MM.1S (cell line): ENCODE measurements at regions not wholly inside any gene's neighbourhood (a gene's known extent, or its start where the extent isn't known, plus 50 kb on each side); places are given as distances from the start of the nearest gene placed in this dataset.
"Not testable (repeated sequence)": the region's sequence is repeated elsewhere in the genome, so short reads cannot be mapped to it uniquely, and the experiment has no call there.

Experiments
- DNase-seq: peaks from one replicate; pipeline ENCODE4 v3.0.0-alpha.2; 2015
- H2AFZ ChIP-seq: fragments of 300-600 bp; sonication (generic); 2 replicates; pipeline ENCODE4 v1.6.0; 2016; ENCODE audit warnings: antibody characterized with exemption, low read length
- H3F3A ChIP-seq: fragments of 300-600 bp; sonication (generic); 2 replicates; pipeline ENCODE4 v1.6.1; 2016; ENCODE audit warnings: mild to moderate bottlenecking, antibody characterized with exemption, low read length, moderate library complexity, mixed read lengths; ENCODE audit not compliant: insufficient read depth
- H3K27ac ChIP-seq: fragments of 300-600 bp; sonication (generic); 2 replicates; pipeline ENCODE4 v1.5.1; 2016; ENCODE audit warnings: mild to moderate bottlenecking, low read length
- H3K27me3 ChIP-seq: fragments of 300-600 bp; sonication (generic); replicated peaks from 2 replicates; pipeline ENCODE4 v1.6.0; 2016; ENCODE audit warnings: low read length; ENCODE audit not compliant: insufficient read depth
- H3K36me3 ChIP-seq: fragments of 300-600 bp; sonication (generic); replicated peaks from 2 replicates; pipeline ENCODE4 v1.6.1; 2016; ENCODE audit warnings: mild to moderate bottlenecking, low read length, mixed read lengths; ENCODE audit not compliant: insufficient read depth
- H3K4me1 ChIP-seq: fragments of 300-600 bp; sonication (generic); 2 replicates; pipeline ENCODE4 v1.6.1; 2016; ENCODE audit warnings: low read length, mixed read lengths
- H3K4me2 ChIP-seq: fragments of 300-600 bp; sonication (generic); 2 replicates; pipeline ENCODE4 v1.6.0; 2016; ENCODE audit warnings: low read depth, low read length
- H3K4me3 ChIP-seq: fragments of 300-600 bp; sonication (generic); 2 replicates; pipeline ENCODE4 v1.5.1; 2016; ENCODE audit warnings: low read length, mixed read lengths
- H3K79me2 ChIP-seq: fragments of 300-600 bp; sonication (generic); 2 replicates; pipeline ENCODE4 v1.6.1; 2016; ENCODE audit warnings: mixed run types, low read length, mixed read lengths
- H3K9ac ChIP-seq: fragments of 300-600 bp; sonication (generic); 2 replicates; pipeline ENCODE4 v1.6.1; 2016; ENCODE audit warnings: low read length, mixed read lengths
- H3K9me2 ChIP-seq: fragments of 300-600 bp; sonication (generic); replicated peaks from 2 replicates; pipeline ENCODE4 v1.6.1; 2016; ENCODE audit warnings: mild to moderate bottlenecking, low read length, mixed read lengths; ENCODE audit not compliant: insufficient read depth
- H3K9me3 ChIP-seq: fragments of 300-600 bp; sonication (generic); replicated peaks from 2 replicates; pipeline ENCODE4 v1.6.1; 2016; ENCODE audit warnings: mild to moderate bottlenecking, low read length, mixed read lengths; ENCODE audit not compliant: insufficient read depth
- H4K20me1 ChIP-seq: fragments of 300-600 bp; sonication (generic); 2 replicates; pipeline ENCODE4 v1.6.1; 2016; ENCODE audit warnings: mild to moderate bottlenecking, low read length, moderate library complexity, mixed read lengths; ENCODE audit not compliant: insufficient read depth
- CTCF ChIP-seq: fragments of 300-600 bp; sonication (generic); IDR thresholded peaks from 2 replicates; pipeline ENCODE4 v1.5.1; 2016; ENCODE audit warnings: antibody characterized with exemption, low read length, mixed read lengths
- EZH2 ChIP-seq: fragments of 300-600 bp; sonication (generic); optimal IDR thresholded peaks from 2 replicates; pipeline ENCODE3; 2017; ENCODE audit warnings: low read depth, mild to moderate bottlenecking, antibody characterized with exemption, low read length, mixed read lengths
- EZH2phosphoT487 ChIP-seq: fragments of 300-600 bp; sonication (generic); IDR thresholded peaks from 2 replicates; pipeline ENCODE4 v1.6.1; 2018; ENCODE audit warnings: antibody characterized with exemption, low read length

GRCh38 chr9:40925149-40925548 lies 203.3 kb downstream of the FOXD4L6 start:
- Histone ChIP-seq H3K36me3 (no peaks in the 10 kb centered on the region), H3K79me2 (no peaks in the 10 kb centered on the region), H3K9me3 (no peaks in the 10 kb centered on the region), H3K27me3 (no peaks in the 10 kb centered on the region), H3K4me1 (no peaks in the 10 kb centered on the region), H3K4me3 (no peak overlapping the region), H3K9me2 (no peaks in the 10 kb centered on the region), H2AFZ (no peak overlapping the region), H3K9ac (no peak overlapping the region), H3K4me2 (no peak overlapping the region), H3K27ac (no peak overlapping the region), H4K20me1 (no peaks in the 10 kb centered on the region), H3F3A (no peaks in the 10 kb centered on the region)
- DNase-seq = no peak
- TF ChIP-seq EZH2 (no peak), EZH2phosphoT487 (no peak), CTCF (no peak)

- H3K27me3 ChIP-seq, H4K20me1 ChIP-seq, H3K9me3 ChIP-seq, H3K79me2 ChIP-seq, H3K27ac ChIP-seq, H3K4me1 ChIP-seq, H3K9ac ChIP-seq, H3K4me2 ChIP-seq, DNase-seq, H3K36me3 ChIP-seq, H2AFZ ChIP-seq, H3K9me2 ChIP-seq, H3K4me3 ChIP-seq, H3F3A ChIP-seq: not testable (repeated sequence)
Measured at GRCh38 chr9:40916399-40916783, 212.1 kb downstream of the FOXD4L6 start.

GRCh38 chr9:40915660-40916398 lies 212.7 kb downstream of the FOXD4L6 start:
- DNase-seq, H3K27ac ChIP-seq, H3K4me1 ChIP-seq, H3K4me3 ChIP-seq, H2AFZ ChIP-seq, H3K9me3 ChIP-seq, H3K36me3 ChIP-seq, H3K9ac ChIP-seq, H3K79me2 ChIP-seq, H3K9me2 ChIP-seq, H3K4me2 ChIP-seq, H4K20me1 ChIP-seq, H3K27me3 ChIP-seq, H3F3A ChIP-seq: not testable (repeated sequence)

- H3K27me3 ChIP-seq = no peaks in the 10 kb centered on the region
Measured at GRCh38 chr9:40914772-40915659, 213.5 kb downstream of the FOXD4L6 start.

More at GRCh38 chr9:40914772-40915659, 213.5 kb downstream of the FOXD4L6 start:
- Histone ChIP-seq H3K4me1 (no peaks in the 10 kb centered on the region), H3K9me3 (no peaks in the 10 kb centered on the region), H3K79me2 (no peaks in the 10 kb centered on the region), H4K20me1 (no peaks in the 10 kb centered on the region), H3K4me3 (no peak overlapping the region), H3K27ac (no peak overlapping the region), H3F3A (no peaks in the 10 kb centered on the region), H3K9ac (no peak overlapping the region), H2AFZ (no peak overlapping the region), H3K9me2 (no peaks in the 10 kb centered on the region), H3K4me2 (no peak overlapping the region), H3K36me3 (no peaks in the 10 kb centered on the region)
- TF ChIP-seq EZH2 = no peak
- TF ChIP-seq CTCF = no peak
- TF ChIP-seq EZH2phosphoT487 = no peak
- DNase-seq = no peak
